ENCODE measurements at regions not wholly inside any gene's neighbourhood (a gene's known extent, or its start where the extent isn't known, plus 50 kb on each side); places are given as distances from the start of the nearest gene placed in this dataset.
A peak's percentile ranks its signal among the peaks of the same experiment; 100 is the strongest.
"Not testable (repeated sequence)": the region's sequence is repeated elsewhere in the genome, so short reads cannot be mapped to it uniquely, and the experiment has no call there.

- no peak for DNase-seq
Observed at GRCh38 chr6:137788248-137788647, 78.8 kb upstream of the TNFAIP3 start.

- no peak for DNase-seq
Observed at GRCh38 chr6:137791281-137792159, 75.5 kb upstream of the TNFAIP3 start.

DNA sequence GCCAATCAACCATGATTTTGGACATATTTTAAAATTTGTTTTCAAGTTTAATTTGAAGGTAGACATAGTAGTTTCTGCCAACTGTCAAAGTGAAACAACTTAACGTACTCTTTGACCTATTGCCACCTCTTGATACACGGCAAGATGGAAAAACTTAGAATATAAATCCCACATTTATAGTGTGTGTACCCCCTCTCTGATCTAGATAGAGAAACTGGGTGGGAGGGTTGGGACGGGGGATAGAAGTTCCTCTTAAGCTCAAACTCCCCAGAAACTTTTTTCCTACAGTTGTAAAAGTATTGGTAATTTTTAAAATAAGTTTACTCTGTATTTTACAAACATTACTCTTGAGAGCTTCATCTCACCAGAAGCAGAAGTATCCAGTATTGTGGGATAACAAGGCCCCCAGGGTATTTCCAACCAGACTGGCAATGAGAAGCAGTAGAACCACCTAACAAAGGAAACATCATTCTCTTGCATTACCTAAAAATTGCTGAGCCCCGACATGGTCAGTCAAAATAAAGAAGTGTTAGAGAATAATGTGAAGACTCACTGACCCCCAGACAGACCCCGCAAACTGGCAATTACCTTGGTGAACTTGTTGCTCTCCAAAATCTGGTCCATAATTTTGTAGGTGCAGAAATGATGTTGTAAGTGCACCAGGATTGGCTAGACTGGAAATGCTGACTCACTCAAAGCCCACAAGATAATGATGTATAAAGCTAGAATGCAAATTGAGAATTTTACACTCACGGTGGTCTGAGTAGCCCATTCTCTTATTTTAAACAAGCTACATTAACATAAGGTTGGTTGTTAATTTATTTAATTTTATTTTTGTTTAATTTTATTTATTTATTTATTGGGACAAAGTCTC is 74.7 kb upstream of the TNFAIP3 start:
- no peak for DNase-seq

GRCh38 chr6:137793805-137794515 is 73.1 kb upstream of the TNFAIP3 start:
- no peak for DNase-seq

DNA sequence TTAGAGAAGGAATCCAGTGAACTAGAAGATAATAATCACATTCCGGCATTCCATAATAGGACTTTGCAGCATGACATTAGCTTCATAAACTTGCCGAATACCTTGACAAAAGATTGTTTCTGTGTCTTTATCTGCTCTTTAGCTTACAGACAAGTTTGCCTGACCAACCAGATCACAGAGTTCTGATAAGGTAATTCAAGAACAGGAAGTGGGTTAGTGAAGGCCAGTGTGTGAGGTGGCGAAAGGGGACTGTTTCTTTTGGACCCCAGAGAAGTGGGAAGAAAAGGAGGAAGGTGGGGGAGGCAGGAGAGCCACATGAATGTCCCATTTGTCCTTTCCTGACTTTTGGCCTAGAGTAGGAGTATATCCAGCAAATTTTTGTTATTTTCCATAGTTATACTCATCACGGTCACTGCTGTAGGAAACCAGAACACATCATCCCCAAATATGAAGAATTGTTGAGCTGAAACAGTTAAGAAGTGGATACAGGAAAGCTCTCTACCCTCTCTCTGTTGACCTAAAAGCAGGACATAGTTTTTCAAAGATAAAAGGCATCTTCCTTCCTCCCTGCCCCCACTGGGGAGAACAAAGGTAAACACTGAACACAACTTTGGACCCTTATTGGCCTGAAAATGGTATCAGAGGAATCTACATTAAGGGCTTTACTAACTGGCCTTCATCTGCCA is 72.4 kb upstream of the TNFAIP3 start:
- no peak for DNase-seq

DNA sequence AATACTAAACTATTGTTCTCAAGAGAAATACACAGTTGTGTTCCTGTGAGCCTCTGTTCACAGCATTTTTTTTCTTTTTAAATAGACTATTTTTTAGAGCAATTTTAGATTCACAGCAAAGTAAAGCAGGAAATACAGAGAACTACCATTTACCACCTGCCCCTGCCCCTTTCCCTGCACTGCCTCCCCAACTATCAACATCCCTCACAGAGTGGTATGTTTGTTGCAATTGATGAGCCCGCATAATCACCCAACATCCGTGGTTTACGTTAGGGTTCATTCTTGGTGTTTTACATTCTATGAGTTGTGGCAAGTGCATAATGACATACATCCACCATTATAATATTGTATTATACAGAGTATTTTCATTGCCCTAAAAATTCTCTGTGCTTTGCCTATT is 71.6 kb upstream of the TNFAIP3 start:
- no peak for DNase-seq

- no peak for DNase-seq
Observed at GRCh38 chr6:137798261-137798660, 68.8 kb upstream of the TNFAIP3 start.

- DNase-seq, result peak; percentile 33
Observed at GRCh38 chr6:137798846-137799245, 68.2 kb upstream of the TNFAIP3 start.

- peak; percentile 53 for DNase-seq
Observed at GRCh38 chr6:137799950-137800568, 67.0 kb upstream of the TNFAIP3 start.

GRCh38 chr6:137800762-137801161 is 66.3 kb upstream of the TNFAIP3 start:
- no peak for DNase-seq

- DNase-seq, result no peak
Observed at GRCh38 chr6:137801352-137802114, 65.5 kb upstream of the TNFAIP3 start.

- DNase-seq, result no peak
Observed at GRCh38 chr6:137802408-137803182, 64.5 kb upstream of the TNFAIP3 start.

DNA sequence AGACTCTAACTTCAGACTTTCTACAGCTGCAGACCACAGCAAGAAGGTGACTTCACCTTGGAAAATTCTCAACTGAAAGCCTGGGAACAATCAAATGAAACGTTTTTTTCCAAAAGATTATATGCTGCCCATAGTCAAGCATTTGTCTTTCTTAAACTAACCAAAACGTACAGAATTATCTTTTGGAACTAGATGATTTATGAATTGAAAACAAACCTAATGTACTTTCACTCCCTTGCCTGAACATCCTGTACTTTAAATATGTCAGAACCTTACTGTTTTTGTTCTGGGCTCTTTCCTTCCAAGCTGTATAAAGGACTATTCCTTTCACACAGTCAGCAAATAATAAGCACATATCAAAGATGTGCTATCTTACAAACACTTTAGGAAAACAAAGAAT is 62.4 kb upstream of the TNFAIP3 start:
- DNase-seq, result no peak

DNA sequence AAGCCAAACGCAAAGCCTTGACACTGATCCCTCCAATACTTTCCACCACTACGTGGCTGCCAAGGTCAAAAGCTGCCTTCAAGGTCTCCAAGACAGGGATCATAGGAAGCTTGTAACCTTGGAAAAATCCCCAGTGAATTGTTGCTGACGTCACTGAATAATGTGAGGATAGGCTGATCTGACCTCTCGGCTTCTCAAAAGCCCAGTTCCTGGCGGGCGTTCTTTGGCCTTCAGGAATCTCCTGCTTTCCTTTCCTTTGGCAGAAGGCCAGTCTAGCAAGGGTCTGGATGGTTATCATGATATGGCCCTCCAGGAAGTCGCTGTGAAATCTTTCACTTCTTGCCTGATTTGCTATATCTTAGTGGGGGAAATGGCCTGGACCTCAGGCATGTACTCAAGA is 61.4 kb upstream of the TNFAIP3 start:
- DNase-seq, result no peak

DNA sequence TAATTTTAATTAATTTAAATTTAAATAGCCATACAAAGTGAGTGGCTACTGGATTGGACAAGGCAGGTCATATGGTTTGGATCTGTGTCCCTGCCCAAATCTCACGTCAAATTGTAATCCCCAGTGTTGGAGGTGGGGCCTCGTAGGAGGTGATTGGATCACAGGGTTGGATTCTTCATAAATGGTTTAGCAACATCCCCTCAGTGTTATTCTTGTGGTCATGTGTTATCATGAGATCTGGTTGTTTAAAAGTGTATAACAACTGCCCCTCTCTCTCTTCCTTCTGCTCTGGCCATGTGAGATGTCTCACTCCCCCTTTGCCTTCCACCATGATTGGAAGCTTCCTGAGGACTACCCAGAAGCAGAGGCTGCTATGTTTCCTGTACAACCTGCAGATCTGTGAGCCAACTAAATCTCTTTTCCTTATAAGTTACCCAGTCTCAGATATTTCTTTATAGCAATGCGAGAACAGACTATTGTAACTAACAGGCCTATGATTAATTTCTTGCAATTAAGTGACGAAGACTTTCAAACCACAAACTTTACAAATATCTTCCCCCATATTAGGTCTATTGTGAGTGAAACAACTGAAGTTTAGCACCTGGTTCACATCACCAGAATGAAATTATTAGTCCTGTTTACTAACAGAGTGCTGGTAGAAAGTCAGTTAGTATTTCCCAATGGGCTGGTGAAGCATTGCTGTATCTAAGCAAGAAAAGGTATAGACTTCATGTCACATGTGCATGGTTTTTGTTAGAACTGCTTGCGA is 60.0 kb upstream of the TNFAIP3 start:
- no peak for DNase-seq

- DNase-seq, result no peak
Observed at GRCh38 chr6:137808191-137808590, 58.9 kb upstream of the TNFAIP3 start.

GRCh38 chr6:137808836-137809315 is 58.2 kb upstream of the TNFAIP3 start:
- DNase-seq, result no peak

DNA sequence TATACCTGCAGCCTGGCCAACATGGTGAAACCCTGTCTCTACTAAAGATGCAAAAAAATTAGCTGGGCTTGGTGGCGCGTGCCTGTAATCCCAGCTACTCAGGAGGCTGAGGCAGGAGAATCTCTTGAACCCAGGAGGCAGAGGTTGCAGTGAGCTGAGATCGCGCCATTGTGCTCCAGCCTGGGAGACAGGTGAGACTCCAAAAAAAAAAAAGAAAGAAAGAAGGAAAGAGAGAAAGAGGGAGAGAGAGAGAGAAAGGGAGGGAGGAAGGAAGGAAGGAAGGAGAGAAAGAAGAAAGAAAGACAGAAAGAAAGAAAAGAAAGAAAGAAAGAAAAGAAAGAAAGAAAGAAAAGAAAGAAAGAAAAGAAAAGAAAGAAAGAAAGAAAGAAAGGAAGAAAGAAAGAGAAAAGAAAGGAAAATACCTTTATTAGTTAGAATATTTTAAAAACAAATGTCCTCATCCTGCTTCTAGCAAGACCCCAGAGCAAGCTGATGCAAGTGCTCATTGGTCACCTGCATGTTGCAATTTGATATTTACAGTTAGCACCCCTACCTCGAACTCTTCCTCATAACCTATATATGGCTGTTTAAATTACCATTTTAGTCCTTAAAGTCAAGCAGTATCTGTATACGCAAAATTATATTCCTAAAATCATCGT is 57.0 kb upstream of the TNFAIP3 start:
- not testable (repeated sequence) for DNase-seq

DNA sequence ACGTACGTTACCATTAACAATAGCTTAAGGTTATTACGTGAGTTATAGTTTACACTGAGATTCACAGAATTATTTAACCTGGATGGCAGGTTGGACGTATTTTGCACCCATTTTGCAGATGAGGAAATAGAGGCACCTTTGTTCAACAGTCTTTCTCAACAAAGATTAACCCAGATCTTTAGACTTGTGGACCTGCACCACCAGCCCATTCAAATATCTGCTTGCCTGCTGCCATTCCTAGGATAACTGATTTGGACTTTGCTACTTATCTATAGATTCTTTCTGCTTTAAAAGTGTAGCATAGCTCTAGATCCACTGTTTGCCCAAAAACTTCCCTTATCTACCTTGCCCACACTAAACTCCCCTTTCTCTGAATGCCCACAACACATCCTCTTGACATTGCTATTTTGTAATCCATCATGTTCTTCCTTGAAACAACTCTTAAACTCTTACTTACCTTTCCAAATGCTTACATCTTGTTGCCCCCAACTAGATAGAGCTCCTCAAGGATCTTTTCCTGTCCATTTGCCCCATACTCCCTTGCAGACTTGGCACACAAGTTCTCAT is 56.4 kb upstream of the TNFAIP3 start:
- DNase-seq, result no peak

All from stimulated activated CD4-positive, alpha-beta T cell treated with anti-CD3 and anti-CD28 coated beads, Interleukin-1b, Interleukin-23, amount 100 ng/mL, for 48 hours (primary cell).